Activated naive CD8-positive, alpha-beta T cell treated with anti-CD3 and anti-CD28 coated beads, Interleukin-2, amount 50 U/mL, for 16 hours (primary cell): ENCODE measurements at regions not wholly inside any gene's neighbourhood (a gene's known extent, or its start where the extent isn't known, plus 50 kb on each side); places are given as distances from the start of the nearest gene placed in this dataset.

Source experiments
- DNase-seq: peaks from one replicate; pipeline ENCODE4 v3.0.0-alpha.2; 2020; ENCODE audit warnings: low read depth, low spot score

- no peak for DNase-seq
Measured at GRCh38 chr21:24372506-24372905, 1234.8 kb downstream of the MRPL39 start.

- DNase-seq = no peak
Measured at GRCh38 chr21:24369746-24370145, 1237.5 kb downstream of the MRPL39 start.

DNA sequence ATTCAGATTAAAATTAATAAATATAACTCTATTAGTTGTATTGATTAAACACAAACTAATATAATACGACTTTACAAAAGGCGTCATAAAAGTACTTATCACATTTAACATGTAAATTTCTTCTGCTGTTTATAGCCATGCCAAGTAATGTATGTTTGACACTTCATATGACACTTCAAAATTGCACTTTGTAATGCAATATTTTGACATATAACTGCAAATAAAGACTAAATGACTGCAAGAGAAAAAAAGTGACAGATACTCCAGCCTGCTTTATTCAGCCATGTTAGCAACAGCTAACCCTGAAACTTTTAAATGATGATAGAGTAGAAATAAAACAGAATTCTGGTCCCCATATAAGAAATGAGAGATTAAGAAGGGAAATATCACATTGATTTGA, 1238.0 kb downstream of the MRPL39 start:
- DNase-seq = no peak

DNA sequence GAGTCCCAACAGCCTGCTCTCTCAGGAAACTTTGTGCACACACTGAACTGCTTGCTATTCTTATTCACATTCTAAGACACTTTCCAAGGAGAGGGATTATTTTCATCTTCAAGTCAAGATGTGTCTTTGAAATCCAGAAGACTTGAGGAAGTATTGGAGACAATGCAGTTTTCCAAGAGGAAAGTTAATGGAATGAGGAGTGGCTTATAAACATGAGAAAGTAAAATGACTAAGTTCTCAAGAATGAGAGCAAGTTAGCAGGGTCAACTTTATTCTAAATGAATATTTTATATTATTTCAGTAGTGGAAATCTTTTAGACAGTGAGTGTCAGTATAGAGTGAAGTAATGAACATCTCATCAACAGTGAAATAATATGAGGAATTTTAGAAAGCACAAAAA, 1239.3 kb downstream of the MRPL39 start:
- no peak for DNase-seq

GRCh38 chr21:24353492-24353891, 1253.8 kb downstream of the MRPL39 start:
- DNase-seq = no peak

GRCh38 chr21:24339406-24339805, 1267.9 kb downstream of the MRPL39 start:
- no peak for DNase-seq

DNA sequence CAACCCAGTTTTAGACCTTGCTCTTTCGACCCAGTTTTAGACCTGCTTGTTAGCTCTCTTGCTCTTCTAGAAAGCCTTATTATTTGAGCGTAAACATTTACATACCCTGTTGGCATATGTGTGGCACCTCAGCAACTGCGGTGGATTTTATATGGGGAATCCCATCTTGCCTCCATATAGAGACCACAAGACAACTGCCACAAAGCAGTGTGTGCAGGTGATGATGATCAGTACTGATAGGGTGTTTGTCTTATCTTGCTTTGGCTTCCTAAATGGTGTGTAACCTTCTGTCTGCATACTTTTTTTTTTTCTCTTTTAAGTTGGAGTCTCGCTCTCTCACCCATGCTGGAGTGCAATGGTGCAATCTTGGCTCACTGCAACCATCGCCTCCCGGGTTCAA, 1270.8 kb downstream of the MRPL39 start:
- DNase-seq = no peak

DNA sequence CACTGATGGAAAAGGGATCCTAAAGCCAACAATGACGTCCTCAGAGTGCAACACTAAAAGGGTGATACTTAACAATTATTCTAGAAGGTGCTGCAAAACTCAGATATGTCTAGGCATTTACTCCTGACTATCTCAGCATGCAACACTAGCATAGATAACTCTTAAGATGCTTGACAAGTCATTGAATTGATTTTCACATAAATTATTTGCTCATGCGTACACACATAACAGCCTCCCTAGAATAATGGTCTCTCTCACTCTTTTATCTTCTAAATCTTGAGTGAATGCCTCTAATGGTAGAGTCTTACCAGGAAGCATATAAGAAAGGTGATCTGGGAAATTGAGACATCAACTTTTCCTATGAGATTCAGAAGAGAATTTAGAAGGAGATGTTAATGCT, 1283.7 kb downstream of the MRPL39 start:
- DNase-seq = no peak

DNA sequence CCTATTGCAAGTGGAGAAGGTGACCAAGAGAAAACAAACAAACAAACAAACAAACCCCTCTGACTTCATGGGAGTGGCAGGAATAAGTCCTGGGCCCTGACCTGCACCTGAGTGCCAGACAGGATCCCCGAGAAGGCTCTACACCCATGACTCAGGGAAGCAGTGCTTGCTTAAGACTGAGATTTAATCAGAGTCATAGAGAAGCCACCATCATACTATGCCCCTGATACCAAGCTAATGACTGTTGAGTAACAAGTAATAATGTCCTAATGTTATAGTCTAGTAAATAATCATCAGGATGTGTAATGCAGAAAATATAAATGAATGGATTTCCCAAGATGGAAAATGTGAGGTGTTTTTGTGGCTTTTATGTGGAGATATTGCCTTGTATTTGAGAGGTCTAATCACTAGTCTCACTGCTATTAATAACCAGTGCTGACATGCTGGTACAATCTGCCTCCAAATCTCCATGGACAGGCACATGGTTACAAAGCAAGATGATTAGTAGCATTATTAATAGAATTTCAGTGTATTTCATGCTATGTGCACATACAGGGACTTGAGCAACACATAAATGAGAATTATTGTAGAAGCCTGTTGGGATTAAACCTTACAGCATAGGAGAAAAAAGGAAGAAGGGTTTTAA, 1290.9 kb downstream of the MRPL39 start:
- DNase-seq = no peak

GRCh38 chr21:24310788-24311187, 1296.5 kb downstream of the MRPL39 start:
- no peak for DNase-seq

DNA sequence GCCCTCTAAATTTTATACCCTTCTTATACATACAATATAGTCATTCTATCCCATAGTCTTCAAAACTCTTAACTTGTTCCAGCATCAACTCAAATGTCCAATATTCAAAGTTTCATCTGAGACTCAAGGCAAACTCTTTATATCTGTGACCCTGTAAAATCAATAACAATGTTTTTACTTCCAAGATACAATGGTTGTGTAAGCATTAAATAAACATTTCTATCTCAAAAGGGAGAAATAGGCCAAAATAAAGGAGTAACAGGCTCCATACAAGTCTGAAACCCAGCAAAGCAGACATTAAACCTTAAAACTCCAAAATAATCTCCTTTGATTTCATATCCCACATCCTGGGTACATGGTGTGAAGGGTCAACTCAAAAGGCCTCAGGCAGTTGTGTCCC, 1299.1 kb downstream of the MRPL39 start:
- no peak for DNase-seq

DNA sequence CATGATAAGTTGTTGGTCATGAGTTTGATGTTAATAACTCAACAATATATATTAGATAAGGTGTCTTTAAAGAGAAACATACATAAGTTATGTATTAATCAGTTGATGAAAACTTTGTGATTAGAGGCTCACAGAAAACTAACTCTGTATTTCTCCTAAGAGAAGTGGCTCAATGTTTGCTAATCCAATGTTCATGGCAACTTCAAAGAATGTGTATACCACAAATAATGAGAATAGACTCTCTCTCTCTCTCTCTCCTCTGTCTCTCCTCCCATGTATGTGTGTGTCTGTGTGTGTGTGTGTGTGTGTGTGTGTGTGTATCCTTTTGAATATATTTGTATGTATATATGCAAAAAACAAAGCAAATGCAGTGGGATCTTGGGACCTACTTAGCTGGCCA, 1304.9 kb downstream of the MRPL39 start:
- no peak for DNase-seq

- no peak for DNase-seq
Measured at GRCh38 chr21:24298040-24298439, 1309.2 kb downstream of the MRPL39 start.

DNA sequence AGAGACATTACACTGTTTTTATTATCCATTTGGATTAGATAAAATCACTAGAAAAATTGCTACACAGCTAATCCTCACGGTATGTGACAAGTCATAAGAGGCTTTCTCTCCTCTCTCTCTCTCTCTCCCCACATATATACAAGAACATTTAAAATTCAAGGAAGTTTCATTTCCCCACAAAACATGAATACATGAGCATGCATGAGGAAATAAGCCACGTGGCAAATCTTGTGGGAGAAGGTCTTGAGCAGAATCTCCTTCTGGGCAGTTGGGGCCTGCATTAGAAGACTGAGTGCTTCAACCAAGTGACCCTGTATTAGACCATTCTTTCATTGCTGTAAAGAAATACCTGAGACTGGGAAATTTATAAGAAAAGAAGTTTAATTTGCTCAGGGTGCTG, 1313.1 kb downstream of the MRPL39 start:
- no peak for DNase-seq

DNA sequence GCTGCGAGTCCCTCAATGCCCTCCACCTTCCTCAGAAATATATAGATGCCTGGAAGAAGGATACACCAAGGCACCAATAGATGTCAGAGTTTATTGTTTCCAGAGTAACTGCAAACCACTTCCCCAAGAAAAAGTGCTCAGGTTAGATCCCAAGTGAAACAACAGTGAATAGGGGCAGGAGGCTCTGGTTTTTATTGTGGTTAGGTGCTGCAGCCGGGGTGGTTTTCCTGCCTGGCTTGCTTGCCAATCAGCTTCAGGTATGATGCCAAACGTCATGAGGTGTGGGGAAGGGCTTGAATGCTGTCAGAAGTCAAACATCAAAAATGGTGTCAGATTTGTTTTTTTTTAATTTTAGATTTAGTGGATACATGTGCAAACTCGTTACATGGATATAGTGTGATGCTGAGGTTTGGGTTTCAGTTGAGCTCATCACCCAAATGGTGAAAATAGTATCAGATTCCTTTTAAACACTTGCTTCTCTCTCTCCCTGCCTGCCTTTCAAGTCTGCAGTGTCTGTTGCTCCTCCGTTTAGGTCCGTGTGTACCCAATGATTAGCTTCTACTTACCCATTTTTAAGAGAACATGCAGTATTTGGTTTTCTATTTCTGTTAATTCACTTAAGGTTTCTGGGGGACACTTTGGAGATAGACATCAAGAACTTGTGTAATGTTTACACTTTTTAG, 1317.0 kb downstream of the MRPL39 start:
- no peak for DNase-seq

GRCh38 chr21:24289539-24289938, 1317.7 kb downstream of the MRPL39 start:
- no peak for DNase-seq

GRCh38 chr21:24280596-24280995, 1326.7 kb downstream of the MRPL39 start:
- no peak for DNase-seq

DNA sequence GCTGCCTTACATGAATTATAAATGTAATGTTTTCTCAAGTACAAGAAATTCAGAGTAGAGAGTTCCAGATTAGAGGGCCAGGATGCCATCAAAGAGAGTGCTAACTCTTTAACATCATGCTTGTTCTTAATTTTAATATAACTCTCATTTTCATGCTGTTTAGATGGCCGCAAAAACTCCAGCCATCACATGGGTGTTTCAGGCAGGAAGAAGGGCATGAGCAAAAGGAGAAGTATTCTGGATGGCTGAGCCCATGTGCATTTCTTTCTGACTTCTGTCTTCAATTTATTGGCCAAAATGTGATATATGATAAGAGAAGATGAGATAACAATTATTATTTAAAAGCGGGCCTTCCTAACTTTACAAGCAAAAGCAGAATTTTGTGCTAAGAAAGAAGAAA, 1328.6 kb downstream of the MRPL39 start:
- DNase-seq = no peak

DNA sequence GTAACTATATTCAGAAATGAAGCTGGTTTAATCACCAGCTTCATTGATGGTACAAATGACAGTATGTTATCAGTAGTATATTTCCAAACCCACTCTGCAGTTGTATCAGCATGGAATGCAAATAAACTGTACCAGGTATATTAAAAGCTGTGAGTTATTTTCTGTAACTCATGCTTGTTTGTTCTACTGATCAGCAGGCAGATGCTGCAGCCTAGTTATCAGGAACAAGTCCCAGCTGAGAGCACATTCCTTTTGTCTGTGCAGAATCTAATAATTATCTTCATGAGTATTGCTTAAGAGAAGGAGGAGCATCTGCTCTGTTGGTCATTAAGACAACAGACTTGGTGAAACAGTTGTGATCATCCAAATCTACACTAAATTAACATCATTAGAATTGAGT, 1331.1 kb downstream of the MRPL39 start:
- no peak for DNase-seq

DNA sequence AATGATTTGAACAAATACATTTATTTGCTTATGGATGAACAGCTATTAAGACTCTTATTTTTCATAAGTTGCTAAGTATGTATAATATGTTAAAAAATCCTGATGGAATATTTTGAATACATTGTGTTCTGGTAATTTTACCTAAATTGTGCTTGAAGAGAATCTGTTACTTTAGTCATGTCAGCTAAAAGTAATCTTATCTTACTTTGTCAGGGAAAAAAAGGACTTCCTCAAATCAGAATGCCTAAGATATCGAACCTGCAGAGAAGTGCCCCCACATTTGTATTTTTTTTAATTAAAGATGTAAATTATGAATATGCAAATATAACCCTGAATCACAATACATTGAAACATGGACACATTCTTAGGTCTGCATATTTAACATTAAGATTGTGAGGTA, 1331.7 kb downstream of the MRPL39 start:
- no peak for DNase-seq

DNA sequence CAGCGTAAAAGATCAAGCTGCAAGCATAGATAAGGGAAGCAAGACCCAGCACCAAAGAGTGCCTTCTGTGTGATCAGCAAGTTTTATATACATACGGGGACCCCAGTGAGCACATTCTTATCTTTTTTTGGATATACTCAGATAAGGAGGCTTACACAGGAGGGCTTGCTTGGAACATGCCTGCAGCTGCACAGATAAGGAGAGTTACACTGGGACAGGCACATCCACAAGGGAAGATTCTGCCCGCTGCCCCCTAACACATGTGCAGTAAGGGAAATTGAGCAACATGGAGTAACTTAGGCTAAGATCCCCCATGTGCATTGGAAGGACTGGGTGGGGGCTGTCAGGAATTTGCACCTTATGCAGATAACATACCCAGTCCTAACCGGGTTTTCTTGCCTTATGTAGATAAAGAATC, 1334.8 kb downstream of the MRPL39 start:
- no peak for DNase-seq

DNA sequence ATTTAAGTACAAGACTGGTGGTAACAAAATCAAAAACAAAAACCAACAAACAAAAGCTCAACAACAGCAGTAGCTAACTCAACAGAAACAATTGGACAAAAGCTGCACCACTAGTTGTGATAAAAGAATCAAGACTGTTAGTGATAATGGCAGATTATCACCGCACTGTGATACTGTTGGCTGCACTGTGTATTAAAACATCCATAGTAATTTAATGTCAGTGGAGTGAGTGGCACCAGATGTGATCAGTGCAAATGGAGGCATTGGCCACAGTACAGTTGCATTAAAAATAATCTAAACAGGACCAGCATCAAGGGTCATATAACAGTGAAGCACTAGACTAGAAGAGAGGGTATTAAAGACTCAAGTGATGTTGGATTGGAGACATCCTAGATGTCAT, 1341.3 kb downstream of the MRPL39 start:
- DNase-seq = no peak

GRCh38 chr21:24260751-24261150, 1346.5 kb downstream of the MRPL39 start:
- DNase-seq = no peak

- DNase-seq = no peak
Measured at GRCh38 chr21:24259241-24259640, 1348.0 kb downstream of the MRPL39 start.
